Lung (tissue), 11 donors: ENCODE measurements at regions not wholly inside any gene's neighbourhood (a gene's known extent, or its start where the extent isn't known, plus 50 kb on each side); places are given as distances from the start of the nearest gene placed in this dataset.

Experiments used
- ATAC-seq: fragments of 200-7000 bp; cut with Tn5 transposase; one replicate; pipeline ENCODE4 v1.9.1; 2020; ENCODE audit warnings: moderate number of reproducible peaks; ENCODE audit not compliant: insufficient read depth, low FRiP score
- DNase-seq, 3 donors: peaks; one replicate each; pipeline ENCODE4 v3.0.0-alpha.2; 2013 to 2017
- H3K27ac ChIP-seq, 2 donors: one replicate each; pipeline ENCODE4 v1.5.1; 2013; ENCODE audit warnings: mild to moderate bottlenecking in 2 of 2, moderate library complexity in 2 of 2, control low read depth in 1 of 2, inconsistent platforms in 1 of 2, low read depth in 1 of 2, low read length in 1 of 2
- H3K27me3 ChIP-seq, 3 donors: one replicate each; pipeline ENCODE4 v1.5.1; 2013; ENCODE audit warnings: low read length in 2 of 3; ENCODE audit not compliant: control insufficient read depth in 3 of 3, insufficient read depth in 3 of 3
- H3K36me3 ChIP-seq, 4 donors: one replicate each; pipeline ENCODE4 v1.5.1; 2013; ENCODE audit warnings: low read length in 4 of 4, mild to moderate bottlenecking in 1 of 4, moderate library complexity in 1 of 4; ENCODE audit not compliant: control insufficient read depth in 4 of 4, insufficient read depth in 4 of 4
- H3K4me1 ChIP-seq, 5 donors: one replicate each; pipeline ENCODE4 v1.5.1; 2013; ENCODE audit warnings: low read length in 5 of 5, mild to moderate bottlenecking in 2 of 5, moderate library complexity in 1 of 5; ENCODE audit not compliant: control insufficient read depth in 5 of 5, insufficient read depth in 5 of 5
- H3K4me3 ChIP-seq: one replicate; pipeline ENCODE4 v1.5.1; 2013; ENCODE audit warnings: mild to moderate bottlenecking, control low read depth, moderate library complexity
- H3K9ac ChIP-seq, 2 donors: one replicate each; pipeline ENCODE4 v1.5.1; 2013; ENCODE audit warnings: low read length in 2 of 2, control low read depth in 1 of 2; ENCODE audit not compliant: insufficient read depth in 1 of 2
- H3K9me3 ChIP-seq, 4 donors: one replicate each; pipeline ENCODE4 v1.5.1; 2013; ENCODE audit warnings: low read length in 3 of 4, mild to moderate bottlenecking in 1 of 4, moderate library complexity in 1 of 4; ENCODE audit not compliant: control insufficient read depth in 4 of 4, insufficient read depth in 3 of 4
- CTCF ChIP-seq: IDR thresholded peaks from 2 replicates; pipeline ENCODE4 v1.5.1; 2012; ENCODE audit warnings: mild to moderate bottlenecking; ENCODE audit errors: control extremely low read depth, extremely low read depth
- WGBS, 2 donors: extraction: QIAGEN DNeasy Blood & Tissue Kit; methylation state at CpG; one replicate each; pipeline ENCODE4 v1.1.7; 2013; 5-methylcytosine and 5-hydroxymethylcytosine counted together
- donor health status: control.
- donor health status: control.
- donor health status: Bipolar disorder and iron deficiency.
- donor health status: healthy.
- donor health status: DM: yes; HTN: yes; CAD: no.

GRCh38 chr2:188811522-188811921 lies 162.7 kb upstream of the COL3A1 start:
- H3K4me1 ChIP-seq = no peaks in the 10 kb centered on the region
- H3K9ac ChIP-seq = no peak overlapping the region
- no peaks in the 10 kb centered on the region for H3K9me3 ChIP-seq
- WGBS, 2 donors = 47 to 58% methylated on average over 1 of the region's 1 CpG
- no peaks in the 10 kb centered on the region for H3K27me3 ChIP-seq
- no peak for TF ChIP-seq CTCF
- H3K27ac ChIP-seq = no peak overlapping the region
- no peak for DNase-seq
- H3K4me3 ChIP-seq = no peak overlapping the region
- H3K36me3 ChIP-seq = no peaks in the 10 kb centered on the region
- ATAC-seq = peak; percentile 53

DNA sequence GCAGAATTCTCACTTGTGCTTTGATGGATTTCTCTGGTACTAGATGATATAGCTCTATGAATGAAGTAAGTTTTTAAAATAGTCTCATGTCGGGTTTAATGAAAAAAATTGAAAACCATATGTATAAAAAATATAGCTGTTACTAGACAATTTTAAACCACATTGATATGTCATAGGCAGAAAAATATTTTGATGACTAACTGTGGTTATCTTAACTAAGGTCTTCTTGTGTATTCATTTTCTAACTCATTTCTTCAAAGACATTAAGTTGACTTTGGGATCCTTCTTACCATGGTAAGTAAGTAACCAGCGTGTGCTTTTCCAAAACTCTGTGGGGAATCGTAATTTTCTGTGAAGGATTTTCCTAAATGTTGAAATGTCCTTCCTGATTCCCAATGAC lies 160.9 kb upstream of the COL3A1 start:
- H3K9me3 ChIP-seq = no peaks in the 10 kb centered on the region
- no peak overlapping the region for H3K9ac ChIP-seq
- no peaks in the 10 kb centered on the region for H3K27me3 ChIP-seq
- H3K27ac ChIP-seq = no peak overlapping the region
- WGBS, 2 donors = 90 to 92% methylated on average over 3 of the region's 3 CpGs
- no peak for ATAC-seq
- no peak for TF ChIP-seq CTCF
- no peaks in the 10 kb centered on the region for H3K4me1 ChIP-seq
- H3K4me3 ChIP-seq = no peak overlapping the region
- DNase-seq = no peak
- no peaks in the 10 kb centered on the region for H3K36me3 ChIP-seq

DNA sequence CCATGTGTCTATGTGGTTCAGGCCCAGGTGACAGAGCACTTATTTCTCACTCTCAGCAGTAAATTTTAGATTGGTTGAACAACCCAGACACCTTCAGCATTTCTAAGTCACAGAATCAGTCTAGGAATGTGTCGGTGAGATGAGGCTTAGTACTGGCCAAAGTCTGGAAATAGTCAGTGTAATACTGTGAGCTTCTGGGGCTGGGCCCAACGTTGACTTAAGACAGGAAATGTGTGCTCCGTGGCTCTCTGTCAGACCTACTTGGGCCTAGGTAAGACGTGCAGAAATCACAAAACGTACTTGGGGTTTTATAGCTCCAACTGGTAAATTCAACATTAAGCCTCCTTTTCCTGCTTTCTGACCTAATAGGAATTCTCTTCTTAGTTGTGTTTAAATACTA lies 160.3 kb upstream of the COL3A1 start:
- no peaks in the 10 kb centered on the region for H3K9me3 ChIP-seq
- H3K36me3 ChIP-seq = no peaks in the 10 kb centered on the region
- DNase-seq = no peak
- no peaks in the 10 kb centered on the region for H3K4me1 ChIP-seq
- no peaks in the 10 kb centered on the region for H3K27me3 ChIP-seq
- H3K27ac ChIP-seq = no peak overlapping the region
- no peak overlapping the region for H3K9ac ChIP-seq
- ATAC-seq = no peak
- no peak overlapping the region for H3K4me3 ChIP-seq
- no peak for TF ChIP-seq CTCF
- WGBS, 2 donors = 69 to 80% methylated on average over 5 of the region's 5 CpGs

- H3K9ac ChIP-seq = no peak overlapping the region
- no peak for TF ChIP-seq CTCF
- no peak overlapping the region for H3K4me3 ChIP-seq
- no peak for ATAC-seq
- H3K27ac ChIP-seq = no peak overlapping the region
- H3K9me3 ChIP-seq = no peaks in the 10 kb centered on the region
- no peaks in the 10 kb centered on the region for H3K36me3 ChIP-seq
- WGBS, 2 donors = 49 to 63% methylated on average over 1 of the region's 1 CpG
- DNase-seq = no peak
- H3K4me1 ChIP-seq = no peaks in the 10 kb centered on the region
- H3K27me3 ChIP-seq = no peaks in the 10 kb centered on the region
Measured at GRCh38 chr2:188819011-188819410, 155.2 kb upstream of the COL3A1 start.
